ENCODE measurements at regions not wholly inside any gene's neighbourhood (a gene's known extent, or its start where the extent isn't known, plus 50 kb on each side); places are given as distances from the start of the nearest gene placed in this dataset.

DNA sequence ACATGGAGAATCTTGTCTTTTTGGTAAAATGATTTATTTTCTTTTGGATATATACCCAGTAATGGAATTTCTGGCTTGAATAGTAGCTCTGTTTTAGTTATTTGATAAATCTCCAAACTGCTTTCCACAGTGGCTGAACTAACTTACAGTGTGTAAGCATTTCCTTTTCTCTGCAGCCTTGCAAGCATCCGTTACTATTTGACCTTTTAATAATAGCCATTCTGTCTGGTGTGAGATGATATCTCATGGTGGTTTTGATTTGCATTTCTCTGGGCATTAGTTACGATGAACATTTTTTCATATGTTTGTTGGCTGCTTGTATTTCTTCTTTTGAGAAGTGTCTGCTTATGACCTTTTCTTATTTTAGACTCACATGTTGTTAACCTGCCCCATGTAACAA lies 190.2 kb downstream of the GALR1 start:
- DNase-seq (ENCODE audit: low read depth in 4 of 4, low spot score in 3 of 4), result no peak

DNA sequence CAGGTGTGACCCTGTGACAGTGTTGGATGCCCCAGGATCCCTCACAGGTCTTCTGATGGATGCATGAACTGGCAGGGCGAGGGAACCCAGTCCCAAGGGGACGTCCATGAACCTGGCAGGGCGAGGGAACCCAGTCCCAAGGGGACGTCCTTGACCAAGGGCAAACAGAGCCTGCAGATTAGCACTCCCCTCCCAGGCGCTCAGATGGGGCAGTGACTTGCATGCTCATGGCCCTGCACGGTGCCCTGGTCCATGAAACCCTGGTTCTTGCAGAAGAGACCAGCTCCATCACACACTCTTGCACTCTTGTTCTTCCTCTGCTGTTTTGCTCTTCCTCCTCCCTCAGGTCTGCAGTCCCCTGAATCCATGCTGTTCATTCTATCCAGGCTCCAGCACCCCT lies 192.7 kb downstream of the GALR1 start:
- DNase-seq (ENCODE audit: low read depth in 4 of 4, low spot score in 3 of 4), result no peak

DNA sequence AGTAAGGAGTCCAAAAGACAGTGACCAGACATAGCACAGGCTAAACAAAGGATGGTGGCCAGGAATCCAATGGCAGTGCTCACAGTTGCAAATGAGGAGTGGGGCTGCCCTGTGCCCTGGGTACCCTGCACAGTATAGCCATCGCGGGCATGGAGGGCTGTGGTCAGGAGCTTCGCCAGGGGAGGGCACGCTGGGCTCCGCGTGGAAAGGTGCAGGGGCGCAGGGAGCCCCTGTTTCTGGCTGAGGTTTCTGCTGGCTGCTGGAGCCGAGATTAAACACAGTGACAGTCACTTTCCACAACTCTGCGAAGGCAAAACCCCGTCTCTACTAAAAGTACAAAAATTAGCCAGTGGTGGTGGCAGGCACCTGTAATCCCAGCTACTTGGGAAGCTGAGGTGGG lies 194.7 kb downstream of the GALR1 start:
- no peak for DNase-seq (ENCODE audit: low read depth in 4 of 4, low spot score in 3 of 4)

DNA sequence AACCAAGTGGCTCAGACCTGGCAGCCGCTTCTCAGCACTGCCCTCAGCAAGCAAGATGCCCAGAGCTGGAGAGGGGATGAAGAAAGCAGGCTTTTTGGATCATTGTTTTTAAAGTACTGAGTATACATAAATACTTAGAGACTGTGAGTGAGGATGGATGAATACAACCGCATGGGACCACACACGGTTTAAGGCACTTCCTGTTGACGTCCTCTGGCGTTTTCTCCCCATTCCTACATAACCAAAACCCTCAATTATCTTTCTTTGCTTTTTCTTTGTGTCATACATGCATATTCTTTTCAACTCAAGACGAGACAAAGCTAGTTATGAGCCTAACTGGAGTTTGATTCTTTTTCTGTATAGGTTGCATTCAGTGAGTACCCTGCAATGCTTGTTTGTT lies 198.4 kb downstream of the GALR1 start:
- DNase-seq (ENCODE audit: low read depth in 4 of 4, low spot score in 3 of 4), result no peak

DNA sequence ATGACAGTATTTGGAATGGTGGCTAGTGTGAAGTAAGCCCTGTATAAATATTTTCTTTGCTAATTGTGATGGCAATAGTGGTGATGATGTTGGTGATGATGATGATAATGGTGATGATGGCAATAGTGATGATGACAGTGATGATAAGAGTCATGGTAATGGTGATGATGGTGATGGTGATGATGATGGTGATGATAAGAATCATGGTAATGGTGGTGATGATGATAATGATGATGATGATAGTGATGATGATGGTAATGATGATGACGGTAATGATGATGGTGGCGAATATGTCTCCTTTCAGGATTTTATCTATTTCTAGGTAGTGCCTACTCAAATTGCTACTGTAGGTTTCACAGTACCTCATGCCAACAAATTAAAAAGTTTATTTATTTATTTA lies 205.4 kb downstream of the GALR1 start:
- DNase-seq (ENCODE audit: low read depth in 4 of 4, low spot score in 3 of 4), result no peak

DNA sequence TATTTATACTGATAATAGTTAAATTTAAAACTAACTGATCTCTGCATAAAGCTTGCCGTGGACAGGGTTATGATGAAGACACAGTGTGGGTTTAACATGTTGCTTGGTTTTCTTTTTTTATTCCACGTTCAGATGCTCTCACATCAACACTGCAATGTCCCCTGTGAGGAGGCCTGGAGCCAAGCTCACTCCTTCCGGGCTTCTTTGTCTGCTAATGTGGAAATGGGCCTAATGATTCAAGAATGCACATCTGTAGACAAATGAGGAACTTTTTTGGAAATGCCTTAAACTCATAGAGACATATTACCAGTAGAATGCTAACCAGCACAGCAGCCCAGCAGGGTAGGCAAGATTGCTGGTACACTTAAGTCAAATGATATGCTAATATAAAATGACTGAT lies 208.0 kb downstream of the GALR1 start:
- no peak for DNase-seq (ENCODE audit: low read depth in 4 of 4, low spot score in 3 of 4)

DNA sequence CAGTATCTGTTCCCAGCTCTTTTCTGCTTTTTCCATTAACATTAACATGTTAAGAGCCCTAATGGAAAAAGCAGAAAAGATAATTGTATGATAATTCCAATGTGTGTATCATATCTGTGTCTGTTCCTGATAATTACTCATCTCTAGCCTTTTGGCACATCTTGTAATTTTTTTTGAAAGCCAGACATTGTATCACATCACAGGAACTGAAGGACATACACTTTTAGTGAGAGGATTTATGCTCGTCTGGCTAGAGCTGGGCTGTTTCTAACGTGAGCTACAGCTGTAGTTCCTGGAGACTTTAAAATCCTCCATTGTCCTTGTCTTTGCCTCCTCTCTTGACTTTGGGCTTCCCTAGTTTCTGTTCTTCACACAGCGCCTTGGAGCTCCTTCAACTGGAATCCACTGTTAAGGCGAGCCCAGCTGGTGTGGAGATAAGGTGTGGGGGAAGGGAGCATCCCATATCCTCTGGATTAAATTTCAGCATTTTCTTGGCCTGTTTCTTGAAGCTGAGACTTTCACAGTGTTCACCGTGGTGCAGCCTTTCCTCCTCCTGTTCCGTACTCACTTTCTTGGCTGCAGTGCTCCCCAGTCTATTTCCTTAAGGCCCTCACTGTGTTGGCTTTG lies 211.5 kb downstream of the GALR1 start:
- no peak for DNase-seq (ENCODE audit: low read depth in 4 of 4, low spot score in 3 of 4)

DNA sequence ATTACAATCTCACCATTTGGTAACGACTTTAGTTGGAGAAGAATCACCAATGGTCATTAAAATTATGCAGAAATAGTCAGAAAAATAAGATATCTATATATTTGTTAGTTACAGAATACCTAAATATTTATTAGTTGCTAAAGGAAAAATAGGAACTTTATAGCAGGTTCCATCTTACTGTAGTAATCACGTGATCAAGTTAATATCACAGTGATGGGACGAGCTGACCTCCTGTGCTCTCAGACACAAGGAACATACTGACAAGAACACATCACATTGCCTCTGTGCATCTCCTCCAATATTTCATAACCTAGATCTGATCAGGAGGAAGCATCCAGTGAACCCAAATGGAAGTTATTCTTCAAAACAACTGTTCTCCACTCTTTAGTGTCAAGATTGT lies 215.3 kb downstream of the GALR1 start:
- no peak for DNase-seq (ENCODE audit: low read depth in 4 of 4, low spot score in 3 of 4)

DNA sequence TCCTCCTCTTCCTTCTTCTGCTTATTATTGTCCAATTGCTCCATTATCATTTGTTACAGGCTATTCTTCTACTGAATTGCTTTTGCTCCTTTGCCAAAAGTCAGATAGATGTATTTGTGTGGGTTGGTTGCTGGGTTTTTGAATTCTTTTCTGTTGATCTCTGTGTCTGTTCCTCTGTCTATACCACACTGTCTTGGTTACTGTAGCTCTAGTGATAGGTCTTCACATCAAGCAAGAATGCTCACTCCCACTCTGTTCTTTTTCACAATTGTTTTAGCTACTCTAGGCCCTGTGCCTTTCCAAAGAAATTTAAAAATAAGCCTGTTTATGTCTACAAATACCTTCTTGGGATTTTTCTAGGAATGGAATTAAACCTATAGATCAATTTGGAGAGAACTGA lies 217.2 kb downstream of the GALR1 start:
- DNase-seq (ENCODE audit: low read depth in 4 of 4, low spot score in 3 of 4), result no peak

DNA sequence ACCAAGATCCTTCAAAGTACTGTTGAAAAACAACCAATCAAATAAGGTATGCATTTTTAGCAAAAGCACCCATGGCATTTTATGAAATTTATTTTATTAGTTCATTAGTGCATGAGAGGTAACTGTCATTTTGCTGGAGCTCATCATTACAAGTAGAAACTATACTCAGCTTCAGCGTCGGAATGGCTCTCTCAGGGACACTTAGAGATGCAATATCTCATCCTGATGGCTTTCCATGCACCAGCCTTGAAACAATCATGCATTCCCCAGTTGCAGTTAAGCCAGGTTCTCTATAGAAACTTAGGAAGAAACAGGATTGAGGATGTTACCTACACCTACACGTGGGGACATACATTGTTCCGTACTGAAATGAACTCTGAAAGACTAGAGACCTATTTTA lies 219.5 kb downstream of the GALR1 start:
- DNase-seq (ENCODE audit: low read depth in 4 of 4, low spot score in 3 of 4), result no peak

DNA sequence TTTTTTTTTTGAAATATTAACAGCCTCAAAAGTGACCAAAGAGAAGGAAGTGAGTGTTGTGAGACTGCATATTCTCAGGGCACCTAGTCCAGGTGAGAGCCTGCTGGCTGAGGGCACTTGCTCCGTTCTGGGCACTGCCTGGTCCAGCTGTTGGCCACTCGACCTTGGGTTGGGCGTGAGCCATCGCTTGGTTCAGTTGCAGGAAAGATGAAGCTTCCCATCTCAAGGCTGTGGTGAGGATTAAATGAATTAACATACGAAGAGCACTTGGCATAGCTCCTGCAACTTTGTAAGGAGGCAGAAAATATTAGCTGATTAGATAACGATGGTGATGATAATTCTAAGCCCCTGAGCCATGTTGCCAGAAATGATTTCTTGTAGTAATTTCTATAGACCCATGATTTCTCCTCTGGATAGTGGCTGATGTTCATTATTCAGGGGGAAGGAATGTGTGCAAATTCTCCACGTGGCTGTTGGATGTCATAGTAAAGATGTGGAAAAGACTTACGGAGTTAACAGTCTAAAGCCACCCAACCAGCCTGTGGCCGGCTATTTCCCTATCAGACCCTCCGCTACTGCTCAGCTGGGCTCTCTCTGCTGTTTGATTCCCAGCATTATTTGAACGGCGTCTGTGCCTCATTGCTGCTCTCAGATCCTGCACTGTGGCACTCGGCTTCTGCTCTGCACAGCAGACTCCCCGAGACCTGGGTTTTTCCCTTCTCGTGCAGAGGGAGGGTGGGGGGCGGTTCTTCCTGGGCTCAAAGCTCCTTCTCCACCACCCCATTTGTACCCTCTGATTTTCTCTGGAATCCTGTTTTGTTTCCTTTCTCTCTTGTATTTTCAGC lies 221.1 kb downstream of the GALR1 start:
- no peak for DNase-seq (ENCODE audit: low read depth in 4 of 4, low spot score in 3 of 4)

DNA sequence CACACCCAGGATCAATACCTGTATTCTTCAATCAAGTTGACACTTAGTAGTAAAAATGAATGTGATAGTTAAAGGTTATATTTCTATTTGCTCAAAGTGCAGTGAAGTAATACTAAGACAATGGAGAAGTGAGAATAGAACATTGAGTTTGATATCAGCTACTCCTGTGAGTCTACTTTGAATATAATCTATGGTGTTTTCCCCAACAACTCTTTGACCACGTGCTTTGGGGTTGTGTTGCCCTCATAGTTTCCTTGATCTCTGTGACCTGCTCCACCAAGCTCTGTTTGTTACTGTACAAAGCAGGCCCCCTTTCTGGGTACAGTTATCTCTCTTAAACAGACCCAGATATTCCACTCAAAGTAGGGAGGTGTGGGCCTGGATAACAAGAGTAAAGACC lies 222.9 kb downstream of the GALR1 start:
- DNase-seq (ENCODE audit: low read depth in 4 of 4, low spot score in 3 of 4), result no peak

DNA sequence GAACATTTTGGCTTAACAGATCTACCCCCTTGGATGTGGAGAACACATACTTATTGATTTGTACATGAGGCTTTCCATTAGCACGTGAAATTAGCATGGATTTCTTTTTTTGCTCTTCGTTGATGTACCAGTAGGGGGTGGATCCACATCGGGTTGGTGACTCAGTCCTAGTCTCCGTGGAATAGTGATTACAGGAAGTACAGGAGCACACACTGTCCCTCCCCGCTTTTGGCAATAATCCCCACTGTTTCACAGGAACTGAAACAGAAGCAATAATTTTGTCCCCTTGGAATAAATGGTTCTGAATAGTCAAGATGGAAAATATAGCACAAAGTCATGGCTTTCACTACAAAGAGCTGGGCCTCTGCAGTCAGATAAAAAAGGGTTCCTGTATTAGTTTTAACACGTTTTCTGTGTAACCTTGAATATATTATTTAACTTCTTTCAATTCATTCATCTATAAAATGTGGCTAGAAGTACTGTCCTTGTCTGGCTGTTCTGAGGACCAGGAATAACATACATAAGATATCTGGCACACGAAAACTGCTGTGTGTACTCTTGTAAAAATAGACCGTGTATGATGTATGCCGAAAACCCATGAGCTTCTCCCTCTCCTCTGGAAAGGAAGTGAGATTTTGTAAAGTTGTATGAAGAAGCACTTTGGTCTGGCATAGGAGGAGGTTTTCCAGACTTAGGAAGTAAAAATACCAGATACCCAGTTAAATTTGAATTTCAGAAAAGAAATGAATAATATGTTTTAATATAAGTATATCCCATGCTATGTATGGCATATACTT lies 229.2 kb downstream of the GALR1 start:
- DNase-seq (ENCODE audit: low read depth in 4 of 4, low spot score in 3 of 4), result no peak

DNA sequence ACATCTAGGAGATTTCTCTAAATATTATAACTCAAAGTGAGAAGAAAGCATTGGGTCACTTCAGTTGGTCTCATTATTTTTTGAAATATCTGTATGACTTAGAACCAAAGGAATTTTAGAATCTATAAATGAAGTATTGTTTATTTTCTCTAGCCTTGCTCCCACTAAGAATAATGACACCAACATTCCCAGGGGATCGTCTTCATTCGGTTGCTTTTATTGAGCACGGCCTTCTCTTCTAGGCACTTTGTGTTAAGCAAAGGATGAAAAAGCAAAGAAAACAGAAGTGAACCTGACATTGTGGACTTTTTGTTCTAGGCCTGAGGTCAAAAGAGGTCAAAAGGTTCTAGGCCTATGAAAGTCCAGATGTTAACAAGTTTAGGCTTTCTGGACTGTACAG lies 231.9 kb downstream of the GALR1 start:
- no peak for DNase-seq (ENCODE audit: low read depth in 4 of 4, low spot score in 3 of 4)

DNA sequence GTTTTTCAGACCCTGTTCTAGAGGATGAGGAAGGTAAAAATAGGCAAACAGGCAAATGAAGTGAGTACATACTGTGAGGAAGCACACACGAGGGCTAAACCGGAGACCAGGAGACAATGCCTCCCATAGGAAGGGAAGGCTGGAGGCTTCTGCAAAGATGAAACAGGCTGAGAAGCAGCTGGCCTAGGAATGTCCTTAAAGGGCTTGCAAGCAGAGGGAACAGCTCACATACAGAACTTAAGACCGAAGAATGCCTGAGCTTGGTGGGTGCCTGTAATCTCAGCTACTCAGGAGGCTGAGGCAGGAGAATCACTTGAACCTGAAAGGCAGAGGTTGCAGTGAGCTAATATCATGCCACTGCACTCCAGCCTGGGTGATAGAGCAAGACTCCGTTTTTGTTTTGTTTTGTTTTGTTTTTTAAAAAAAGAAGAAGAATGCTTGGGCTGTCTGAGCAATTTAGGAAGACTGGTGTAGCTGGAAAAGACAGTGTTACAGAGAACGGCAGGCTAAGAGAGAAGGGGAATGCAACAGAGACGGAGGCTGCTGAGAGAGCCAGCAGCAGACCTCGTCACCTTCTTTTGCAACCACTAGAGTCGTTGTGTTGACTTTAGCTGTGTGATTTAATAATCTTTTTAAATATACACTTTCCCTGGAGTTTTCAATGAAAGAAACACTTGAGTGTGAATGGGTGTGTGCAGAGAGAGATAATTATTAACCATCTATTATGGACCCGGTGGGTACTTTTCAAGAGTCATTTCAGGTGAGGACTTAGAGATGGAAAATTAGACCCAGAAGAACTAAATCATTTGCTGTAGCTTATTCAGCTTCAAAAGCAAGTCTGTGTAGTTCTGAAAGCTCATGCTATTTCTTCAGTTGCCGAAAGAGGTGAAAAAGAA lies 232.8 kb downstream of the GALR1 start:
- no peak for DNase-seq (ENCODE audit: low read depth in 4 of 4, low spot score in 3 of 4)

DNA sequence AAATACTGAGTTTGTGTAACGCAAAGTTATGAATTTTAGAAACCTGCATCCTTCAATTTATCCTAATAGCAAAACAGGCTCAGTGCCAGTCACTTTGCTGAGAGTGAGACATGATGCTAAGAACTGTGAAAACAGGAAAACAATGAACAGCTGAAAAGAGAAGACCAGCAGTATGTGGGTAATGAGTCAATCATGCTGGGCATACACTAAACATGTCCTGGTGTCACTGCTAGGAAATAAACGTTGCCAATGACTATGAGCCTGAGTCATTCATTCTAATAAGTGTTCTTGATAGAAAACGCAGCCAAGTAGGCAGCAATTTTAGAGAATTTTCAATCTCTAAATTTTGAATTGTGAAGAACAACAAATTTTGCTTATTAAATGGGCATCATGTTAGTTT lies 237.3 kb downstream of the GALR1 start:
- DNase-seq (ENCODE audit: low read depth in 4 of 4, low spot score in 3 of 4), result no peak

DNA sequence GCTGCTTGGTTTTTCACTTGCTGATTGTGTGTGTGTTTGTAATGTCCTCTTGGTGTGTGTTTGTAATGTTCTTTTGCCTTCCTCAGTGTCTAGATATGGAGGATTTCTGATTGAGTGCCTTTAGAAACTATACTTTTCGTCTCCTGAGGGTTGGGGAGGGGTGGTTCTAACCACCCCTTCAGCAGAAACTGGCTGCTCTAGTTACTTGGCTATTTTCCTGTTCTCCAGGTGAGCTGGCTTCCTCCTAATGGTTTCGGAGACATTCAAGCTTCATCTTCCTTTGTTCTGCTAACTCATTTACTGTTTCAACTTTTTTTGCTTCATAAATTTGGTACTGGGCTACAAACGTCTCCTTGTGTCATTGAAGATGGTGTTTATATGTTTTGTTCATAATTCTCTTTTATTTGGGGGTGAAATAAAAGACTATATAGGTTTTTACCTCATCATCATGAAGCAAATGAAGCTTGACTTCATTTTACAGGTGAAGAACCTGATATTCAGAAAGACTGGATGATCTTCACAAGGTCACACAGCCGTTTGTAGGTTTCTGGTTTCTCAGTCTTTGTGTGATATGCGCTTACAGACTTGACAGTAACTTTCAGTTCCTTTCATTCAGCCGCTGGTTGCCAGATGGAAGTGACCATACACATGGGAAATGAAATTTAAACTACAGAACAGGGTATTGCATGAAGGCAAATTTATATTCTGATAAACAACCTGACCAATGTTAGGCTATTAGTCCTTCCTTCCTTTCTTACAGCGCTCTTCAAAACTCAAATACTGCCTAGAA lies 238.5 kb downstream of the GALR1 start:
- no peak for DNase-seq (ENCODE audit: low read depth in 4 of 4, low spot score in 3 of 4)

DNA sequence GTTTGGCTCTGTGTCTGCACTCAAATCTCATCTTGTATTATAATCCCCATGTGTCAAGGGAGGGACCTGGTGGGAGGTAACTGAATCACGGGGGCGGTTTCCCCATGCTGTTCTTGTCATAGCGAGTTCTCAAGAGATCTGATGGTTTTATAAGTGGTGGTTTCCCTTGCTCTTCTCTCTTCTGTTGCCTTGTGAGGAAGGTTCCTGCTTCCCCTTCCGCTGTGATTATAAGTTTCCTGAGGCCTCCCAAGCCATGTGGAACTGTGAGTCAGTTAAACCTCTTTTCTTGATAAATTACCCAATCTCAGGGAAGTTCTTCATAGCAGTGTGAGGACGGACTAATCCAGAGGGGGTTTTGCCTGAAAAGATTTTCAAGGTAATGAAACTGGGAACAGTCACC lies 245.4 kb downstream of the GALR1 start:
- no peak for DNase-seq (ENCODE audit: low read depth in 4 of 4, low spot score in 3 of 4)

DNA sequence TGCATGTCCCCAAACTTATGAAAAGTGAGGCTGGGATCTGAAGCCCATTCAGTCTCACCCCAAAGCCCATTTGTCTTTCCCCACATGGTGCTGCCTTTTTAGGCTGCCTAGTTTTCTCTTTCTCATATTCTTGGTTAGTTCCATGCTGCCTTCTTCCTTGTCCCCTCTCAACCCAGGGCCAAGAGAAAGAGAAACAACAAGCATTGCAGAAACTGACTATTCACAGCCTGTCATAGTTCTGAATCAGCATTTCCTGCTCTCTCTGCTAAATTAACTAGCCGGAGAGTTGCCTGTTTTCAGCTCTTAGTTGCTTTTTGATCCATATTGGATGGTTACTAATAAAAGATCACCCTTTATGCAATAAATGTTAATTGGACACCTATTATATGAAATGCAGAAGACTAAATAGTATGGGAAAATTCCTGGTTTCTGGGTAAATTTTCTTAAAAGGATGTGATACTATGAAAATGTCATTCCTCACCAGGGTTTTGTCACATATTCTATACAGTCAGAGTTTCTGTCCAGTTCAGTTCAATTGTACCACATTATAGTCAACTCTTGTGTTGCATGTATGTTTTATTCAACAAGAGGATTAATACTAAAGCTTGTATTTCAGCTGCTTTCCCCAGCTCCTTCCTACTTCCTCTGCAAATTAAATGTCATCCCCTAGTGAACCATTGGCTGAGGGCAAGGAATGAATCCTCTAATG lies 246.5 kb downstream of the GALR1 start:
- DNase-seq (ENCODE audit: low read depth in 4 of 4, low spot score in 3 of 4), result no peak
